SK-N-SH (cell line): ENCODE measurements at regions not wholly inside any gene's neighbourhood (a gene's known extent, or its start where the extent isn't known, plus 50 kb on each side); places are given as distances from the start of the nearest gene placed in this dataset.

Source experiments
- CTCF ChIA-PET: fragments of 300-600, 350-600 bp; formaldehyde crosslinking; extraction: SDS; loops from one replicate; lab custom pipeline; 2021; lab: Yijun Ruan, JAX
- POLR2A ChIA-PET: fragments of 350-600 bp; sonication (Branson Sonifier 250); formaldehyde crosslinking; extraction: SDS; loops from one replicate; lab custom pipeline; 2020; ENCODE audit warnings: antibody characterized with exemption, inconsistent platforms; lab: Yijun Ruan, JAX
- DNase-seq: peaks from one replicate; pipeline ENCODE4 v3.0.0; 2012
- H2AFZ ChIP-seq: fragments of 200-600 bp; sonication (generic); 2 replicates; pipeline ENCODE4 v1.8.1; 2016; ENCODE audit warnings: antibody characterized with exemption, mild to moderate bottlenecking, low read depth
- H3F3A ChIP-seq: fragments of 200-600 bp; sonication (generic); replicated peaks from 2 replicates; pipeline ENCODE3; 2016; ENCODE audit warnings: antibody characterized with exemption, mild to moderate bottlenecking; ENCODE audit not compliant: insufficient read depth
- H3K27ac ChIP-seq, 2 experiments: fragments of 200-500 bp in 1 of 2; fragments of 200-600 bp in 1 of 2; sonication (Bioruptor generic) in 1 of 2; sonication (generic), shearing (Covaris generic) in 1 of 2; 2 replicates each; pipeline versions ENCODE4 v1.5.1 to v1.6.1; 2014 to 2016; ENCODE audit warnings: low read depth in 2 of 2, inconsistent platforms in 1 of 2, low read length in 1 of 2, mild to moderate bottlenecking in 1 of 2, mixed read lengths in 1 of 2
- H3K27me3 ChIP-seq: fragments of 200-600 bp; sonication (generic), shearing (Covaris generic); 2 replicates; pipeline ENCODE4 v1.6.1; 2016; ENCODE audit warnings: mixed run types; ENCODE audit not compliant: insufficient read depth
- H3K36me3 ChIP-seq, 2 experiments: fragments of 200-500 bp in 1 of 2; fragments of 200-600 bp in 1 of 2; sonication (Bioruptor generic) in 1 of 2; sonication (generic) in 1 of 2; replicated peaks in 1 of 2; 2 replicates each; pipeline versions ENCODE3 to v1.5.1; 2014 to 2016; ENCODE audit warnings: low read length in 1 of 2, mild to moderate bottlenecking in 1 of 2; ENCODE audit not compliant: insufficient read depth in 2 of 2, control insufficient read depth in 1 of 2
- H3K4me1 ChIP-seq, 2 experiments: fragments of 200-500 bp in 1 of 2; fragments of 200-600 bp in 1 of 2; sonication (Bioruptor generic) in 1 of 2; sonication (generic), shearing (Covaris generic) in 1 of 2; 2 replicates each; pipeline versions ENCODE4 v1.5.1 to v1.6.1; 2014 to 2016; ENCODE audit warnings: low read depth in 1 of 2, low read length in 1 of 2, mixed run types in 1 of 2; ENCODE audit not compliant: insufficient read depth in 2 of 2, control insufficient read depth in 1 of 2
- H3K4me2 ChIP-seq: fragments of 200-600 bp; sonication (generic), shearing (Covaris generic); 2 replicates; pipeline ENCODE4 v1.6.1; 2017; ENCODE audit warnings: mixed run types
- H3K4me3 ChIP-seq, 2 experiments: fragments of 200-500 bp in 1 of 2; fragments of 200-600 bp in 1 of 2; sonication (Bioruptor generic) in 1 of 2; sonication (generic), shearing (Covaris generic) in 1 of 2; 2 replicates each; pipeline versions ENCODE4 v1.5.1 to v1.8.1; 2014 to 2016; ENCODE audit warnings: low read depth in 2 of 2, inconsistent platforms in 1 of 2, low read length in 1 of 2, mild to moderate bottlenecking in 1 of 2, mixed read lengths in 1 of 2, moderate library complexity in 1 of 2
- H3K79me2 ChIP-seq: fragments of 200-600 bp; sonication (generic); 2 replicates; pipeline ENCODE4 v1.8.1; 2017; ENCODE audit warnings: mild to moderate bottlenecking; ENCODE audit not compliant: insufficient read depth
- H3K9ac ChIP-seq: fragments of 200-600 bp; sonication (generic); 2 replicates; pipeline ENCODE4 v1.6.1; 2017; ENCODE audit warnings: mixed run types
- H3K9me2 ChIP-seq: fragments of 200-600 bp; sonication (generic); 2 replicates; pipeline ENCODE4 v1.6.1; 2017; ENCODE audit warnings: mixed run types
- H3K9me3 ChIP-seq: fragments of 200-600 bp; sonication (generic); 2 replicates; pipeline ENCODE4 v1.6.1; 2017; ENCODE audit warnings: mixed run types, mild to moderate bottlenecking, moderate library complexity
- H4K20me1 ChIP-seq: fragments of 200-600 bp; sonication (generic); 2 replicates; pipeline ENCODE4 v1.6.1; 2017; ENCODE audit warnings: mild to moderate bottlenecking, mixed run types; ENCODE audit not compliant: insufficient read depth
- CHD2 ChIP-seq: fragments of 150-350 bp; IDR thresholded peaks from 2 replicates; pipeline ENCODE4 v1.6.1; 2018; ENCODE audit warnings: low read length; ENCODE audit not compliant: partially characterized antibody
- CTCF ChIP-seq: fragments of 200-600 bp; sonication (generic); IDR thresholded peaks from 2 replicates; pipeline ENCODE4 v1.6.1; 2017; ENCODE audit warnings: antibody characterized with exemption, mild to moderate bottlenecking, moderate library complexity
- ELF1 ChIP-seq: IDR thresholded peaks from 2 replicates; pipeline ENCODE4 v1.4.0; 2012
- EP300 ChIP-seq, 2 experiments: IDR thresholded peaks; 2 replicates each; pipeline versions ENCODE4 v1.4.0 to v1.6.1; 2012; ENCODE audit warnings: borderline replicate concordance in 1 of 2, low read depth in 1 of 2, low read length in 1 of 2
- EZH2phosphoT487 ChIP-seq: fragments of 200-600 bp; sonication (generic); IDR thresholded peaks from 2 replicates; pipeline ENCODE4 v1.6.1; 2017; ENCODE audit warnings: low read depth, mixed run types, mild to moderate bottlenecking, antibody characterized with exemption, moderate library complexity, borderline replicate concordance
- FOSL2 ChIP-seq: IDR thresholded peaks from 2 replicates; pipeline ENCODE4 v1.4.0; 2012; ENCODE audit warnings: low read depth, mild to moderate bottlenecking, moderate library complexity, borderline replicate concordance
- FOXM1 ChIP-seq: IDR thresholded peaks from 2 replicates; pipeline ENCODE4 v1.4.0; 2012; ENCODE audit warnings: low read depth, mild to moderate bottlenecking
- GABPA ChIP-seq: IDR thresholded peaks from 2 replicates; pipeline ENCODE4 v1.4.0; 2012; ENCODE audit warnings: low read depth, mild to moderate bottlenecking
- MXI1 ChIP-seq: IDR thresholded peaks from 2 replicates; pipeline ENCODE4 v1.6.1; 2012; ENCODE audit warnings: mild to moderate bottlenecking, low read depth, low read length, improper control_type of control experiment
- NFIC ChIP-seq: IDR thresholded peaks from 2 replicates; pipeline ENCODE4 v1.4.0; 2012; ENCODE audit warnings: borderline replicate concordance
- RAD21 ChIP-seq: IDR thresholded peaks from 2 replicates; pipeline ENCODE4 v1.6.1; 2012; ENCODE audit warnings: mild to moderate bottlenecking, low read length
- REST ChIP-seq: IDR thresholded peaks from 2 replicates; pipeline ENCODE4 v1.6.1; 2012; ENCODE audit warnings: mild to moderate bottlenecking, low read depth, low read length, moderate library complexity
- SMC3 ChIP-seq: IDR thresholded peaks from 2 replicates; pipeline ENCODE4 v1.6.1; 2012; ENCODE audit warnings: low read depth, low read length, improper control_type of control experiment
- TEAD4 ChIP-seq: IDR thresholded peaks from 2 replicates; pipeline ENCODE4 v1.4.0; 2012; ENCODE audit warnings: mild to moderate bottlenecking, borderline replicate concordance; ENCODE audit not compliant: insufficient read depth
- USF1 ChIP-seq: IDR thresholded peaks from 2 replicates; pipeline ENCODE4 v1.4.0; 2012; ENCODE audit warnings: low read depth, borderline replicate concordance
- whole genome bisulfite sequencing: methylation state at CpG from one replicate; pipeline ENCODE4 v1.1.6; 2017; ENCODE audit warnings: low lambda C conversion rate; 5-methylcytosine and 5-hydroxymethylcytosine counted together

GRCh38 chr3:105253225-105253624, 113.5 kb upstream of the ALCAM start:
- no peak for TF ChIP-seq CHD2
- no peak for TF ChIP-seq CTCF
- TF ChIP-seq RAD21, result no peak
- TF ChIP-seq ELF1, result no peak
- no peak for TF ChIP-seq MXI1
- no peak for TF ChIP-seq SMC3
- no peak for TF ChIP-seq EZH2phosphoT487
- TF ChIP-seq FOSL2, result no peak
- TF ChIP-seq GABPA, result no peak
- TF ChIP-seq TEAD4, result no peak
- no peak for TF ChIP-seq FOXM1
- no peak for TF ChIP-seq USF1
- TF ChIP-seq REST, result no peak
- no peak for TF ChIP-seq EP300 (IDR thresholded peaks at IDR 0.05; ENCODE audit: borderline replicate concordance in 1 of 2, low read depth in 1 of 2, low read length in 1 of 2)
- no peak for TF ChIP-seq NFIC
- Histone ChIP-seq H3K36me3 (no peaks in the 10 kb centered on the region), H3K9ac (no peak overlapping the region), H3K27ac (no peak overlapping the region), H3K9me2 (no peaks in the 10 kb centered on the region), H3K4me2 (no peak overlapping the region), H3K9me3 (no peaks in the 10 kb centered on the region; the same call in 1 of the 2 replicates), H3K4me3 (no peak overlapping the region), H2AFZ (no peak overlapping the region; the same call in 1 of the 2 replicates), H3K4me1 (peaks cover 4 to 11% of the 10 kb centered on the region in 2 experiments; a peak in 3 of 4 replicates), H3K79me2 (no peaks in the 10 kb centered on the region), H3F3A (no peaks in the 10 kb centered on the region), H4K20me1 (no peaks in the 10 kb centered on the region), H3K27me3 (no peaks in the 10 kb centered on the region)
- DNase-seq, result no peak
- 60% methylated on average over 3 of the region's 3 CpGs for WGBS
- CTCF ChIA-PET, result no interaction called here
- POLR2A ChIA-PET, result no interaction called here
